ENCODE measurements at regions not wholly inside any gene's neighbourhood (a gene's known extent, or its start where the extent isn't known, plus 50 kb on each side); places are given as distances from the start of the nearest gene placed in this dataset.

- no peak overlapping the region for H3K27ac ChIP-seq
- no peak overlapping the region for H3K4me3 ChIP-seq
- H3K27me3 ChIP-seq: no peaks in the 10 kb centered on the region
- H3K4me1 ChIP-seq: no peaks in the 10 kb centered on the region
- TF ChIP-seq CTCF (IDR thresholded peaks at IDR 0.05) (no peak), POLR2A (IDR thresholded peaks at IDR 0.05) (no peak)
- no peak for DNase-seq
- intact Hi-C loops (cut with DNase I): no loop called here
- no peaks in the 10 kb centered on the region for H3K36me3 ChIP-seq
- H3K9me3 ChIP-seq: peaks cover 0 to 8% (median 5%) of the 10 kb centered on the region in 3 donors
- 58 to 69% methylated on average over 7 of the region's 7 CpGs for WGBS, 2 donors
Observed at GRCh38 chr16:9392956-9393355, 301.5 kb downstream of the HAPSTR1 start.

- Histone ChIP-seq H3K9me3 (peaks cover 0 to 5% (median 0%) of the 10 kb centered on the region in 3 donors), H3K36me3 (no peaks in the 10 kb centered on the region), H3K4me1 (no peaks in the 10 kb centered on the region), H3K27ac (no peak overlapping the region), H3K27me3 (no peaks in the 10 kb centered on the region), H3K4me3 (no peak overlapping the region)
- no peak for DNase-seq
- 45 to 50% methylated on average over 8 of the region's 8 CpGs for WGBS, 2 donors
- TF ChIP-seq CTCF (IDR thresholded peaks at IDR 0.05) (no peak), POLR2A (IDR thresholded peaks at IDR 0.05) (no peak)
- intact Hi-C loops (cut with DNase I): no loop called here
Observed at GRCh38 chr16:9393591-9393990, 302.1 kb downstream of the HAPSTR1 start.

- DNase-seq: no peak
- Histone ChIP-seq H3K9me3 (no peaks in the 10 kb centered on the region), H3K27me3 (no peaks in the 10 kb centered on the region), H3K4me3 (no peak overlapping the region), H3K4me1 (no peaks in the 10 kb centered on the region), H3K27ac (no peak overlapping the region), H3K36me3 (no peaks in the 10 kb centered on the region)
- 0 to 92% methylated on average over 1 to 2 of the region's 3 CpGs for WGBS, 2 donors
- TF ChIP-seq POLR2A (IDR thresholded peaks at IDR 0.05): no peak
- TF ChIP-seq CTCF (IDR thresholded peaks at IDR 0.05): no peak
- intact Hi-C loops (cut with DNase I): no loop called here
Observed at GRCh38 chr16:9395958-9396359, 304.5 kb downstream of the HAPSTR1 start.

- intact Hi-C loops (cut with DNase I): no loop called here
- H3K36me3 ChIP-seq: no peaks in the 10 kb centered on the region
- no peak overlapping the region for H3K4me3 ChIP-seq
- no peaks in the 10 kb centered on the region for H3K27me3 ChIP-seq
- no peak overlapping the region for H3K27ac ChIP-seq
- no peaks in the 10 kb centered on the region for H3K9me3 ChIP-seq
- no peaks in the 10 kb centered on the region for H3K4me1 ChIP-seq
- 50 to 70% methylated on average over 7 to 8 of the region's 8 CpGs for WGBS, 2 donors
- no peak for DNase-seq
- TF ChIP-seq CTCF (IDR thresholded peaks at IDR 0.05) (no peak), POLR2A (IDR thresholded peaks at IDR 0.05) (no peak)
Observed at GRCh38 chr16:9399573-9399972, 308.1 kb downstream of the HAPSTR1 start.

GRCh38 chr16:9401173-9401572, 309.7 kb downstream of the HAPSTR1 start:
- Histone ChIP-seq H3K36me3 (no peaks in the 10 kb centered on the region), H3K27ac (no peak overlapping the region), H3K9me3 (no peaks in the 10 kb centered on the region), H3K27me3 (no peaks in the 10 kb centered on the region), H3K4me1 (no peaks in the 10 kb centered on the region), H3K4me3 (no peak overlapping the region)
- TF ChIP-seq CTCF (IDR thresholded peaks at IDR 0.05) (no peak), POLR2A (IDR thresholded peaks at IDR 0.05) (no peak)
- DNase-seq: no peak
- intact Hi-C loops (cut with DNase I): no loop called here
